ENCODE measurements at regions not wholly inside any gene's neighbourhood (a gene's known extent, or its start where the extent isn't known, plus 50 kb on each side); places are given as distances from the start of the nearest gene placed in this dataset.
"Not testable (repeated sequence)": the region's sequence is repeated elsewhere in the genome, so short reads cannot be mapped to it uniquely, and the experiment has no call there.

- no peak for ATAC-seq
- Mint-ChIP-seq H3K36me3 (no peaks in the 10 kb centered on the region), H3K9me3 (ENCODE audit: low read depth) (peaks cover 3% of the 10 kb centered on the region), H3K4me1 (no peaks in the 10 kb centered on the region), H3K4me3 (no peak overlapping the region), H3K27ac (no peak overlapping the region), H3K27me3 (no peaks in the 10 kb centered on the region)
- DNase-seq, result no peak
- CTCF ChIA-PET, result no interaction called here
These were observed 577.5 kb downstream of the GLRX3 start for GRCh38 chr10:130713731-130714130.

GRCh38 chr10:130714742-130715467 is 578.7 kb downstream of the GLRX3 start:
- CTCF ChIA-PET, result no interaction called here
- no peak for ATAC-seq
- Mint-ChIP-seq H3K4me1 (no peaks in the 10 kb centered on the region), H3K4me3 (no peak overlapping the region), H3K27ac (no peak overlapping the region), H3K9me3 (ENCODE audit: low read depth) (peaks cover 3% of the 10 kb centered on the region), H3K27me3 (no peaks in the 10 kb centered on the region), H3K36me3 (no peaks in the 10 kb centered on the region)
- DNase-seq, result no peak

- H3K9me3 Mint-ChIP-seq (ENCODE audit: low read depth), result peaks cover 3% of the 10 kb centered on the region
- no peak overlapping the region for H3K4me3 Mint-ChIP-seq
- ATAC-seq (no peak), DNase-seq (no peak)
- CTCF ChIA-PET, result no interaction called here
- no peaks in the 10 kb centered on the region for H3K4me1 Mint-ChIP-seq
- H3K27me3 Mint-ChIP-seq, result no peaks in the 10 kb centered on the region
- no peaks in the 10 kb centered on the region for H3K36me3 Mint-ChIP-seq
- no peak overlapping the region for H3K27ac Mint-ChIP-seq
These were observed 579.8 kb downstream of the GLRX3 start for GRCh38 chr10:130715686-130716670.

GRCh38 chr10:130717083-130717482 is 580.9 kb downstream of the GLRX3 start:
- no peak for ATAC-seq
- Mint-ChIP-seq H3K27ac (no peak overlapping the region), H3K9me3 (ENCODE audit: low read depth) (peaks cover 3% of the 10 kb centered on the region), H3K27me3 (no peaks in the 10 kb centered on the region), H3K4me1 (no peaks in the 10 kb centered on the region), H3K36me3 (no peaks in the 10 kb centered on the region), H3K4me3 (no peak overlapping the region)
- CTCF ChIA-PET, result no interaction called here
- DNase-seq, result no peak

DNA sequence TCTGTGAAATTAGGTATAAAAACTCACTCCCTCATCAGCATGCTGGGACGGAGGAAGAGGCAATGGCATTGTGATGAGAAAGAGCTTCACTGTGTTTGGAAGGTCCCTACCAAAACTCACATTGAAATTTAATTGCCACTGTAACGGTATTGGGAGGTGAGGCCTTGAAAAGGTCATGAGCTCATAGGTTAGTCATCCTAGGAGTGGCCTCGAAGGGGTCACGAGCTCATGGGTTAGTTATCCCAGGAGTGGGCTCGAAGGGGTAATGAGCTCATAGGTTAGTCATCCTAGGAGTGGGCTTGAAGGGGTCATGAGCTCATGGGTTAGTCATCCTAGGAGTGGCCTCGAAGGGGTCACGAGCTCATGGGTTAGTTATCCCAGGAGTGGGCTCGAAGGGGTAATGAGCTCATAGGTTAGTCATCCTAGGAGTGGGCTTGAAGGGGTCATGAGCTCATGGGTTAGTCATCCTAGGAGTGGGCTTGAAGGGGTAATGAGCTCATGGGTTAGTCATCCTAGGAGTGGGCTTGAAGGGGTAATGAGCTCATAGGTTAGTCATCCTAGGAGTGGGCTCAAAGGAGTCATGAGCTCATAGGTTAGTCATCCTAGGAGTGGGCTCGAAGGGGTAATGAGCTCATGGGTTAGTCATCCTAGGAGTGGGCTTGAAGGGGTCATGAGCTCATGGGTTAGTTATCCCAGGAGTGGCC is 582.7 kb downstream of the GLRX3 start:
- DNase-seq; H3K4me3 Mint-ChIP-seq; H3K27ac Mint-ChIP-seq; H3K9me3 Mint-ChIP-seq (ENCODE audit: low read depth); ATAC-seq; H3K36me3 Mint-ChIP-seq; H3K4me1 Mint-ChIP-seq; H3K27me3 Mint-ChIP-seq; CTCF ChIA-PET: not testable (repeated sequence)

GRCh38 chr10:130719448-130719752 is 583.2 kb downstream of the GLRX3 start:
- CTCF ChIA-PET, result no interaction called here
- peaks cover 3% of the 10 kb centered on the region for H3K9me3 Mint-ChIP-seq (ENCODE audit: low read depth)
- no peaks in the 10 kb centered on the region for H3K4me1 Mint-ChIP-seq
- no peaks in the 10 kb centered on the region for H3K27me3 Mint-ChIP-seq
- H3K36me3 Mint-ChIP-seq, result no peaks in the 10 kb centered on the region
- H3K4me3 Mint-ChIP-seq, result no peak overlapping the region
- no peak overlapping the region for H3K27ac Mint-ChIP-seq
- DNase-seq, result no peak
- no peak for ATAC-seq

DNA sequence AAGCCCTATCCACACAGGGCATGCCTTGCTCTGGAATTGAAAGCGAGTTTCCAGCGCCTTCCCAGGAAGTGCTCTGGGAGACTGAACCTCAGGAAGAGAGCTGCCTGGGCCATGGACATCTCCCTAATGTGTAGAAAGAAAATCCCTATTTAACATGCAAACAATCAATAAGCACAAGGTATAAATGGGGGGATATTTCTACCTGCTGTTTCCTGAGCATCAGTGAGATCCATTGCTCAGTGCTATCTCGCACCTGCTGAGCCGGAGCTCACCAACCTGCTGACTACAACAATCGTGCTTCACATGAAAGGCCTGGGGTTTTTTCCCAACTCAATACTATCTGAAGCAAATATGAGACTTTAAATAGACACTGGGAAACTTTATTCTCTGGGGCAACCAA is 584.0 kb downstream of the GLRX3 start:
- Mint-ChIP-seq H3K4me1 (no peaks in the 10 kb centered on the region), H3K4me3 (no peak overlapping the region), H3K36me3 (no peaks in the 10 kb centered on the region), H3K27me3 (no peaks in the 10 kb centered on the region), H3K27ac (no peak overlapping the region), H3K9me3 (ENCODE audit: low read depth) (peaks cover 6% of the 10 kb centered on the region)
- CTCF ChIA-PET, result no interaction called here
- DNase-seq (no peak), ATAC-seq (no peak)

DNA sequence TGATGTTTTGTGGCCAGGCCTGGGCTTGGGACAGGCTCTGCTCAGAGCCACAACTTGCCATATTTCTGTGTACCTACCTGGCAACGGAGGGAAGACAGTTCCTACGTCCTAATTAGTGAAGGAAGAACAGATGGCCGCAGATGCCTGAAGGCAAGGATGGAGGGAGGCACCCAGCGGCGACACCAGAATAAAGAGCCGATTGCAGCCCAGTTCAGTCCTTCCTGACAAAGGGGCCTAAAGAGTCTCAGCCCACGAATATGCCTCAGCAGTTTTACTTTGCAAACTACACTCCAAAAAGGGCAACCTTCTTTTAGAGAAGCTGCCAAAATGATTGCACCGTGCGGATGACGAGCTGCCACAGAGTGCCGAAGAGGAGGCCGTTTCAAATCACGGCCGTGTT is 585.8 kb downstream of the GLRX3 start:
- Mint-ChIP-seq H3K4me1 (no peaks in the 10 kb centered on the region), H3K9me3 (ENCODE audit: low read depth) (peaks cover 5% of the 10 kb centered on the region), H3K36me3 (no peaks in the 10 kb centered on the region), H3K27ac (no peak overlapping the region), H3K4me3 (no peak overlapping the region), H3K27me3 (no peaks in the 10 kb centered on the region)
- CTCF ChIA-PET, result no interaction called here
- DNase-seq (no peak), ATAC-seq (no peak)

DNA sequence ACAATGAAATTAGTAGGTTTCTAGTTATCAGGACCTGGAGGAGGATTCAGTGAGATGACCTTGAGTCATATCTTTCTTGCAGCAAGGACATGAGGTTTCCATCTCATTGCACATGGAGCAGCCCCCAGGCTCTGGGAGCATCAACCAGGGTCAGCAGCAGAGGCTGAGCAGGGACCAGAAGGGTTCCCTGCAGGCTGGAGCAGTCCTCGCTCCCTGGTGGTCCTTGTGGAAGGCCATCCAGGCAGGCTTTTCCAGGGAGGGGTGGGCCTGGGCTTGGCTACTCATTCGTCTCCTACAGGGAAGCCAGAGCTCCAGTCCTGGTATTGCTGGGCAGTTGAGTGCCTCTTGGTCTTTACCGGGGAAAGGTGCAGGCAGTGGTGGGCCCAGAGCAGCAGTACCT is 587.5 kb downstream of the GLRX3 start:
- Mint-ChIP-seq H3K4me1 (no peaks in the 10 kb centered on the region), H3K9me3 (ENCODE audit: low read depth) (peaks cover 4% of the 10 kb centered on the region), H3K27me3 (no peaks in the 10 kb centered on the region), H3K4me3 (no peak overlapping the region), H3K27ac (no peak overlapping the region), H3K36me3 (no peaks in the 10 kb centered on the region)
- CTCF ChIA-PET, result no interaction called here
- DNase-seq (no peak), ATAC-seq (no peak)

- H3K9me3 Mint-ChIP-seq (ENCODE audit: low read depth), result peaks cover 4% of the 10 kb centered on the region
- H3K4me3 Mint-ChIP-seq, result no peak overlapping the region
- H3K36me3 Mint-ChIP-seq, result no peaks in the 10 kb centered on the region
- H3K27ac Mint-ChIP-seq, result no peak overlapping the region
- CTCF ChIA-PET, result no interaction called here
- H3K27me3 Mint-ChIP-seq, result no peaks in the 10 kb centered on the region
- DNase-seq (no peak), ATAC-seq (no peak)
- H3K4me1 Mint-ChIP-seq, result no peaks in the 10 kb centered on the region
These were observed 586.0 kb downstream of the TCERG1L start for GRCh38 chr10:130725474-130725970.

DNA sequence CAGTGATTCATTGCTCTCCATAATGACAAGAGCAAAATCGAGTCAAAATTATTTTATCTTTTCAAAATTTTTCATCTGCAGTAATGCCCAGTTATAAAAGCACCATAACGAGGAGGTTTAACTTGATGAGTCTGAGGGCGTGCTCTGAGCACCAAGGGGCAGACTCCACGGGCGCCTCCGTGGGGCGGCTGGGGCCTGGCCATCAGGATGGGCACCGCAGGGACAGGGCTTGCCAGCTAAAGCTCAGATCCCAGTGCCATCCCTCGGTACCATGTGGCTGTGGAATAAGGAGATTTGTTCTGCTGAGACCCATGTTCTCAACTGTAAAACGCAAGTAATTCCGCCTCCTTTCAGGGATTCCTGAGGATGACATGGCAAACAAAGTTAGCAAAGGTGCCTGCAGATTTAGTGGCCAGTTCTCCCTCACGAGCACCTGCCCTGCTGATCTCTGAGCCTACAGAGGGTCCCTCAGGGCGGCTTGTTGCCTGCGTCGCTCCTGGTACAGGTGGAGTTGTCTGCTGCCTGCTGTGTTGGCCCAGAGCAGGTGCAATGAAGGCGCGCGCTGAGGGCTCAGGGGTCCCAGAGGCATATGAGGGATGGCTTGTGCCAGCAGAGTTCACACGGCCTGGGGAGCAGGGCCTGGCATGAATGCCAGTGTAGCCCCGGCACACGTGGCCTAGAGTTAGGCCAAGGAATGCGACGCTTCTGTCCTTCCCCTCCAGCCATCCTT is 584.4 kb downstream of the TCERG1L start:
- ATAC-seq (no peak), DNase-seq (no peak)
- no peaks in the 10 kb centered on the region for H3K36me3 Mint-ChIP-seq
- H3K4me3 Mint-ChIP-seq, result no peak overlapping the region
- H3K4me1 Mint-ChIP-seq, result no peaks in the 10 kb centered on the region
- CTCF ChIA-PET, result no interaction called here
- no peaks in the 10 kb centered on the region for H3K27me3 Mint-ChIP-seq
- H3K9me3 Mint-ChIP-seq (ENCODE audit: low read depth), result peaks cover 4% of the 10 kb centered on the region
- H3K27ac Mint-ChIP-seq, result no peak overlapping the region

DNA sequence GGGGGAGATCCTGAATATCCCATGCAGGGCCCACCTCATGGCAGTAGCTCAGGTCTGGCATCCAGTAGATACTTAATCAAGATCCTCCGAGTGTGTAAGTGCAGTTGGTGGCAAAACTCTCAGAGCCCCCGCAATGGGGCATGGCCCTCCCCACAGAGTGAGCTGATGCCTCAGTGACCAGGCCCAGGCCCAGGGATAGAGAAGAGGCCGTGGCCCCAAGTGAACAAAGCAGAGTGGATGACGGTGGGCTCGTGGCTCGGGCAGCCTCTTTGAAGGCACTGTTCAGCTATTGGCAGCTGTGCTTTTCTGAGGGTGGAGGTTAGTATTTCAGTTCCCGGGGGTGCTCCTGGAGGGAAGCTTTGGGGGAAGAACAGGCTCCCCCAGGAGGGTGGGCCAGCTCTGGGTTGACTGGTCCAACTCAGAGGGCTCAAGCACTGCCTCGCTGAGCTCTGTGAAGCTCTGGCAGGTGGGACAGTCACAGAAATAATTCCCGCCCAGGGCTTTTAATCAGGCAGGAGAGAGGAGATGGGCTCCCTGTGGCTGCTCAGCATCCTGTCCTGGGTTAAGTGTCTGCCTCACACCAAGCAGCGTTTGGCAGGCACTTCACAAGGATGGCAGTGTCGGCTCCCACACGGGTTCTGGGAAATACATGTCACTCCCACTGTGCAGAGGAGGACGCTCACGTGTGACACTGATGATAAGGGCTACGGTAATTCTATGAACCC is 583.6 kb downstream of the TCERG1L start:
- Mint-ChIP-seq H3K27me3 (no peaks in the 10 kb centered on the region), H3K9me3 (ENCODE audit: low read depth) (peaks cover 4% of the 10 kb centered on the region), H3K4me3 (no peak overlapping the region), H3K4me1 (no peaks in the 10 kb centered on the region), H3K36me3 (no peaks in the 10 kb centered on the region), H3K27ac (no peak overlapping the region)
- ATAC-seq, result no peak
- CTCF ChIA-PET, result no interaction called here
- no peak for DNase-seq

Data from activated CD8-positive, alpha-beta memory T cell treated with anti-CD3 and anti-CD28 coated beads, Interleukin-2, amount 10 ng/mL, durations not matched to agents 7 days and 5 days (primary cell).